AG04450 (cell line): ENCODE measurements at regions not wholly inside any gene's neighbourhood (a gene's known extent, or its start where the extent isn't known, plus 50 kb on each side); places are given as distances from the start of the nearest gene placed in this dataset.
"Not testable (repeated sequence)": the region's sequence is repeated elsewhere in the genome, so short reads cannot be mapped to it uniquely, and the experiment has no call there.

Source experiments
- CTCF ChIA-PET: fragments of 300-600, 350-600 bp; formaldehyde crosslinking; extraction: SDS; loops from one replicate; lab custom pipeline; 2022; ENCODE audit warnings: antibody characterized with exemption, inconsistent platforms; lab: Charles Lee
- POLR2A ChIA-PET: fragments of 350-600 bp; formaldehyde crosslinking; extraction: SDS; loops from one replicate; lab custom pipeline; 2021; ENCODE audit warnings: antibody characterized with exemption, inconsistent platforms; lab: Yijun Ruan, JAX
- DNase-seq: peaks from one replicate; pipeline ENCODE4 v3.0.0-alpha.2; 2011; ENCODE audit warnings: low read depth, low spot score
- H3K27ac ChIP-seq: one replicate; pipeline ENCODE4 v1.5.1; 2012; ENCODE audit warnings: low read depth, low read length, control low read depth
- H3K27me3 ChIP-seq: one replicate; pipeline ENCODE4 v1.6.0; 2012; ENCODE audit warnings: low read length; ENCODE audit not compliant: control insufficient read depth, insufficient read depth
- H3K4me3 ChIP-seq: 2 replicates; pipeline ENCODE4 v1.5.1; 2011; ENCODE audit warnings: mild to moderate bottlenecking, low read depth, low read length, control low read depth
- H3K9me3 ChIP-seq: 2 replicates; pipeline ENCODE4 v1.5.1; 2012; ENCODE audit warnings: low read length; ENCODE audit not compliant: control insufficient read depth, insufficient read depth
- CTCF ChIP-seq: IDR thresholded peaks from 2 replicates; pipeline ENCODE4 v1.5.1; 2011; ENCODE audit warnings: low read depth, low read length, control low read depth, inconsistent platforms

GRCh38 chr2:57207191-57207590 lies 839.4 kb upstream of the VRK2 start:
- Histone ChIP-seq H3K27me3 (no peaks in the 10 kb centered on the region), H3K4me3 (no peak overlapping the region), H3K9me3 (peaks cover 8% of the 10 kb centered on the region), H3K27ac (no peak overlapping the region)
- CTCF ChIA-PET = no interaction called here
- no peak for TF ChIP-seq CTCF
- POLR2A ChIA-PET = no interaction called here
- DNase-seq = no peak

- no peak overlapping the region for H3K4me3 ChIP-seq
- H3K27ac ChIP-seq = no peak overlapping the region
- no peak for TF ChIP-seq CTCF
- no peaks in the 10 kb centered on the region for H3K27me3 ChIP-seq
- ChIA-PET CTCF (no interaction called here), POLR2A (no interaction called here)
- peaks cover 6% of the 10 kb centered on the region for H3K9me3 ChIP-seq
- DNase-seq = no peak
Measured at GRCh38 chr2:57209799-57210198, 836.8 kb upstream of the VRK2 start.

- DNase-seq = no peak
- Histone ChIP-seq H3K4me3 (no peak overlapping the region), H3K27me3 (no peaks in the 10 kb centered on the region), H3K27ac (no peak overlapping the region), H3K9me3 (peaks cover 6% of the 10 kb centered on the region)
- no peak for TF ChIP-seq CTCF
- POLR2A ChIA-PET = no interaction called here
- CTCF ChIA-PET = no interaction called here
Measured at GRCh38 chr2:57210855-57211254, 835.8 kb upstream of the VRK2 start.

- Histone ChIP-seq H3K9me3 (peaks cover 22% of the 10 kb centered on the region), H3K4me3 (no peak overlapping the region), H3K27me3 (no peaks in the 10 kb centered on the region), H3K27ac (no peak overlapping the region)
- TF ChIP-seq CTCF = no peak
- ChIA-PET POLR2A (no interaction called here), CTCF (no interaction called here)
- no peak for DNase-seq
Measured at GRCh38 chr2:57217013-57217412, 829.6 kb upstream of the VRK2 start.

- ChIA-PET CTCF (no interaction called here), POLR2A (no interaction called here)
- Histone ChIP-seq H3K27me3 (no peaks in the 10 kb centered on the region), H3K9me3 (peaks cover 22% of the 10 kb centered on the region), H3K4me3 (no peak overlapping the region), H3K27ac (no peak overlapping the region)
- no peak for DNase-seq
- TF ChIP-seq CTCF = no peak
Measured at GRCh38 chr2:57218206-57218605, 828.4 kb upstream of the VRK2 start.

GRCh38 chr2:57229706-57230105 lies 816.9 kb upstream of the VRK2 start:
- DNase-seq, POLR2A ChIA-PET, H3K27ac ChIP-seq, H3K27me3 ChIP-seq, CTCF ChIA-PET, H3K9me3 ChIP-seq, H3K4me3 ChIP-seq: not testable (repeated sequence)

- H3K9me3 ChIP-seq, CTCF ChIA-PET, H3K4me3 ChIP-seq, POLR2A ChIA-PET, H3K27me3 ChIP-seq, H3K27ac ChIP-seq, DNase-seq: not testable (repeated sequence)
Measured at GRCh38 chr2:57232341-57232740, 814.3 kb upstream of the VRK2 start.

- POLR2A ChIA-PET, CTCF ChIA-PET, H3K4me3 ChIP-seq, DNase-seq, H3K27me3 ChIP-seq, H3K27ac ChIP-seq: not testable (repeated sequence)
- H3K9me3 ChIP-seq = peaks cover 14% of the 10 kb centered on the region; the same call in 1 of the 2 replicates
Measured at GRCh38 chr2:57251495-57251894, 795.1 kb upstream of the VRK2 start.
